GM12878 (cell line): ENCODE measurements at regions not wholly inside any gene's neighbourhood (a gene's known extent, or its start where the extent isn't known, plus 50 kb on each side); places are given as distances from the start of the nearest gene placed in this dataset.
A peak's percentile ranks its signal among the peaks of the same experiment; 100 is the strongest.

Experiments used
- ATAC-seq: fragments of 200-7000 bp; cut with Tn5 transposase; 3 replicates; pipeline ENCODE4 v1.9.1; 2020; ENCODE audit warnings: mild to moderate bottlenecking, moderate library complexity
- BruUV-seq: library from RNA; stranded (reverse); fragments of 400-500 nt; replicated peaks from 2 replicates; lab custom pipeline; 2021; lab: Mats Ljungman, UMichigan
- CTCF ChIA-PET: fragments of 300-600 bp; sonication (Branson Sonifier 250); formaldehyde crosslinking; extraction: SDS; loops from one replicate; lab custom pipeline; 2021; ENCODE audit warnings: inconsistent platforms; lab: Yijun Ruan, JAX
- POLR2A ChIA-PET: fragments of 350-600 bp; formaldehyde crosslinking; extraction: SDS; loops from one replicate; lab custom pipeline; 2021; ENCODE audit warnings: inconsistent platforms; lab: Charles Lee
- RAD21 ChIA-PET: fragments of 300-600 bp; sonication (Branson Sonifier 250); formaldehyde crosslinking; loops from one replicate; lab custom pipeline; 2023; ENCODE audit warnings: antibody characterized with exemption; ENCODE audit not compliant: unreplicated experiment; lab: Charles Lee
- SMC1A ChIA-PET: fragments of 300-600 bp; sonication (Branson Sonifier 250); formaldehyde crosslinking; loops from one replicate; lab custom pipeline; 2023; ENCODE audit not compliant: unreplicated experiment, uncharacterized antibody; lab: Charles Lee
- DNase-seq: peaks from one replicate; pipeline ENCODE4 v3.0.0-alpha.2; 2011; ENCODE audit warnings: low read depth, low spot score
- FAIRE-seq: peaks from 3 replicates; lab custom pipeline; 2011; peaks lifted over from hg19 to GRCh38; lab: Jason Lieb, UNC
- H2AFZ ChIP-seq: 2 replicates; pipeline ENCODE4 v1.6.0; 2011; ENCODE audit warnings: low read depth, low read length, control low read depth; ENCODE audit not compliant: control insufficient read depth
- H3K27ac ChIP-seq: 2 replicates; pipeline ENCODE4 v1.5.1; 2011; ENCODE audit warnings: control low read depth; ENCODE audit not compliant: control insufficient read depth, insufficient read depth
- H3K27me3 ChIP-seq, 2 experiments: replicated peaks in 1 of 2; 2 replicates each; pipeline versions ENCODE4 v1.6.0 to v1.6.1; 2011; ENCODE audit warnings: low read length in 1 of 2; ENCODE audit not compliant: control insufficient read depth in 2 of 2, insufficient read depth in 2 of 2
- H3K36me3 ChIP-seq, 2 experiments: 2 replicates each; pipeline ENCODE4 v1.5.1; 2011; ENCODE audit warnings: low read length in 1 of 2; ENCODE audit not compliant: control insufficient read depth in 2 of 2, insufficient read depth in 2 of 2
- H3K4me1 ChIP-seq: 2 replicates; pipeline ENCODE4 v1.6.1; 2011; ENCODE audit warnings: mild to moderate bottlenecking, low read length, moderate library complexity, mixed read lengths; ENCODE audit not compliant: control insufficient read depth, insufficient read depth
- H3K4me2 ChIP-seq: 2 replicates; pipeline ENCODE4 v1.6.0; 2011; ENCODE audit warnings: control low read depth; ENCODE audit not compliant: control insufficient read depth, insufficient read depth
- H3K4me3 ChIP-seq: fragments of 200-600 bp; sonication (generic); 2 replicates; pipeline ENCODE4 v1.5.1; 2016
- H3K79me2 ChIP-seq: 2 replicates; pipeline ENCODE4 v1.6.0; 2011; ENCODE audit warnings: low read length; ENCODE audit not compliant: control insufficient read depth, insufficient read depth
- H3K9ac ChIP-seq: 2 replicates; pipeline ENCODE4 v1.8.0; 2011; ENCODE audit warnings: low read length, control low read depth, mixed read lengths; ENCODE audit not compliant: control insufficient read depth, insufficient read depth
- H3K9me3 ChIP-seq: replicated peaks from 3 replicates; pipeline ENCODE4 v1.5.1; 2011; ENCODE audit warnings: mild to moderate bottlenecking, low read length; ENCODE audit not compliant: control insufficient read depth, insufficient read depth
- H4K20me1 ChIP-seq: 2 replicates; pipeline ENCODE4 v1.6.0; 2011; ENCODE audit not compliant: control insufficient read depth, insufficient read depth
- ASH2L ChIP-seq: fragments of 300-600, 200-600 bp; sonication (generic); IDR thresholded peaks from 2 replicates; pipeline ENCODE4 v1.6.1; 2017; ENCODE audit warnings: low read depth, mild to moderate bottlenecking, borderline replicate concordance
- BCL11A ChIP-seq: IDR thresholded peaks from 2 replicates; pipeline ENCODE4 v1.6.1; 2011; ENCODE audit warnings: low read depth, low read length
- BCL3 ChIP-seq: IDR thresholded peaks from 2 replicates; pipeline ENCODE4 v1.6.1; 2011; ENCODE audit warnings: borderline replicate concordance, low read depth, mild to moderate bottlenecking, moderate library complexity, low read length; ENCODE audit not compliant: insufficient read depth, poor library complexity, severe bottlenecking
- CREB1 ChIP-seq: IDR thresholded peaks from 2 replicates; pipeline ENCODE4 v1.6.1; 2012; ENCODE audit warnings: low read depth, mild to moderate bottlenecking, inconsistent platforms
- EP300 ChIP-seq, 2 experiments: fragments of 150-350 bp in 1 of 2; IDR thresholded peaks; 2 replicates each; pipeline ENCODE4 v1.6.1; 2011 to 2012; ENCODE audit warnings: low read depth in 2 of 2, low read length in 2 of 2, borderline replicate concordance in 1 of 2, improper control_type of control experiment in 1 of 2, inconsistent platforms in 1 of 2; ENCODE audit not compliant: control insufficient read depth in 1 of 2
- HDGF ChIP-seq: fragments of 450-650 bp; IDR thresholded peaks from 2 replicates; pipeline ENCODE4 v1.6.1; 2016; ENCODE audit warnings: antibody characterized with exemption
- IRF4 ChIP-seq: IDR thresholded peaks from 2 replicates; pipeline ENCODE4 v1.6.1; 2011; ENCODE audit warnings: low read depth, low read length
- KAT2A ChIP-seq: conservative IDR thresholded peaks from 2 replicates; pipeline ENCODE4 v1.6.1; 2011; ENCODE audit warnings: low read depth, low read length; ENCODE audit not compliant: control insufficient read depth
- KLF5 ChIP-seq: fragments of 450-650 bp; IDR thresholded peaks from 2 replicates; pipeline ENCODE4 v1.6.1; 2014; ENCODE audit warnings: mild to moderate bottlenecking; ENCODE audit not compliant: partially characterized antibody
- MTA2 ChIP-seq: fragments of 450-650 bp; IDR thresholded peaks from 2 replicates; pipeline ENCODE4 v1.6.1; 2016; ENCODE audit warnings: low read depth, mild to moderate bottlenecking, moderate library complexity
- NR2F1 ChIP-seq: fragments of 450-650 bp; conservative IDR thresholded peaks from 2 replicates; pipeline ENCODE4 v1.6.1; 2017; ENCODE audit warnings: mild to moderate bottlenecking
- POLR2AphosphoS5 ChIP-seq: IDR thresholded peaks from 2 replicates; pipeline ENCODE4 v1.6.1; 2011; ENCODE audit warnings: mild to moderate bottlenecking, low read length, inconsistent platforms
- RFX5 ChIP-seq: IDR thresholded peaks from 2 replicates; pipeline ENCODE4 v1.6.1; 2011; ENCODE audit warnings: low read depth, low read length, improper control_type of control experiment
- ZSCAN29 ChIP-seq: fragments of 450-650 bp; IDR thresholded peaks from 2 replicates; pipeline ENCODE4 v1.6.1; 2017; ENCODE audit warnings: mild to moderate bottlenecking, moderate library complexity
- WGBS: methylation state at CpG from one replicate; pipeline ENCODE4 v1.1.6; 2016; ENCODE audit warnings: low lambda C conversion rate; ENCODE audit not compliant: insufficient replicate concordance, insufficient coverage; ENCODE audit errors: missing lambda C conversion rate; 5-methylcytosine and 5-hydroxymethylcytosine counted together
- in situ Hi-C: fragments of 300-500 bp; cut with MboI; formaldehyde crosslinking; loops from 9 replicates; pipeline ENCODE4 v1.14.3; 2018; ENCODE audit warnings: mixed read lengths
- intact Hi-C: fragments of 100-400 bp; cut with micrococcal nuclease; formaldehyde crosslinking; loops from one replicate; pipeline ENCODE4 v1.14.2; 2022; ENCODE audit not compliant: unreplicated experiment

GRCh38 chr6:22880686-22881433 is 311.5 kb downstream of the HDGFL1 start (continued):
- TF ChIP-seq EP300 (IDR thresholded peaks at IDR 0.05; ENCODE audit: borderline replicate concordance in 1 of 2, control insufficient read depth in 1 of 2, low read depth in 2 of 2, low read length in 2 of 2) (no peak), RFX5 (no peak), IRF4 (no peak), ASH2L (no peak), ZSCAN29 (no peak), KAT2A (no peak)

GRCh38 chr6:22882581-22882980 is 313.2 kb downstream of the HDGFL1 start:
- Histone ChIP-seq H3K79me2 (no peaks in the 10 kb centered on the region), H3K9ac (no peak overlapping the region), H3K27ac (no peak overlapping the region), H3K4me3 (no peak overlapping the region), H4K20me1 (no peaks in the 10 kb centered on the region), H3K36me3 (no peaks in the 10 kb centered on the region), H2AFZ (no peak overlapping the region), H3K4me2 (no peak overlapping the region), H3K27me3 (no peaks in the 10 kb centered on the region), H3K9me3 (no peaks in the 10 kb centered on the region), H3K4me1 (no peaks in the 10 kb centered on the region)
- TF ChIP-seq NR2F1 (no peak), BCL11A (no peak), MTA2 (no peak), CREB1 (no peak), ASH2L (no peak), BCL3 (no peak), HDGF (no peak), EP300 (IDR thresholded peaks at IDR 0.05; ENCODE audit: borderline replicate concordance in 1 of 2, control insufficient read depth in 1 of 2, low read depth in 2 of 2, low read length in 2 of 2) (no peak), POLR2AphosphoS5 (no peak), KLF5 (no peak)
- RAD21 ChIA-PET = no interaction called here
- in situ Hi-C loops = no loop called here
- BruUV-seq = no TSS peak
- ATAC-seq = peak; percentile 14; the same call in 2 of the 3 replicates
- WGBS = 40% methylated on average over 2 of the region's 2 CpGs
- CTCF ChIA-PET = interaction anchor here (0.6 kb wide), 2 partner anchors 182 to 1435 kb away, joined by 3 read pairs; no protein-coding TSS in a partner anchor
- no peak for DNase-seq
- FAIRE-seq = no peak
- intact Hi-C loops = loop anchor here (10.0 kb wide), 2 partner anchors 518 to 858 kb away; no protein-coding TSS in a partner anchor
- SMC1A ChIA-PET = interaction anchor here (1.3 kb wide), 1 partner anchor 9 kb away, joined by 3 read pairs; no protein-coding TSS in a partner anchor
- POLR2A ChIA-PET = no interaction called here
